Heart left ventricle (tissue), 13 donors: ENCODE measurements at regions not wholly inside any gene's neighbourhood (a gene's known extent, or its start where the extent isn't known, plus 50 kb on each side); places are given as distances from the start of the nearest gene placed in this dataset.

Experiments
- POLR2A ChIP-seq, 2 donors: fragments of 450-650 bp; IDR thresholded peaks; one replicate each; pipeline ENCODE4 v1.6.1; 2017; ENCODE audit warnings: antibody characterized with exemption in 2 of 2, mild to moderate bottlenecking in 2 of 2, moderate library complexity in 2 of 2
- TF ChIP-seq, protein P1 (sequence below), 12 donors: fragments of 200-600 bp; sonication (generic) in 4 of 12; IDR thresholded peaks; one replicate each; pipeline versions ENCODE4 v1.5.0 to v1.8.0; 2018 to 2022; ENCODE audit warnings: antibody characterized with exemption in 12 of 12, mild to moderate bottlenecking in 5 of 12
- donor health status: ischemic (EF 13 %, LVEDD 7.1; RV severe dilation, severe dysfunction).
- donor health status: DM: no; HTN: yes; CAD: no.
- donor health status: DM: no; HTN: no; CAD: no.
- donor health status: ischemic (EF 25% LVEDD 6.9; RV normal size, moderate dysfunction).
- donor health status: ischemic (EF 25% LVEDD 5.7; RV mildly dilated, moderate dysfunction).
- donor health status: ischemic (EF 35%, LVEDD 5.7; RV mildly dilated, moderate dysfunction).
- donor health status: nonischemic (EF 11% LVEDD 7.7; RV severe dilation, severe dysfunction).
- donor health status: DM: yes; HTN: yes; CAD: no.
- donor health status: PGD.
- donor health status: ischemic (EF 29% LVEDD 5.4; RV normal size, mild dysfunction).
- donor health status: nonischemic (EF 23%, LVEDD 6.1; RV moderate dilation, normal function).

DNA sequence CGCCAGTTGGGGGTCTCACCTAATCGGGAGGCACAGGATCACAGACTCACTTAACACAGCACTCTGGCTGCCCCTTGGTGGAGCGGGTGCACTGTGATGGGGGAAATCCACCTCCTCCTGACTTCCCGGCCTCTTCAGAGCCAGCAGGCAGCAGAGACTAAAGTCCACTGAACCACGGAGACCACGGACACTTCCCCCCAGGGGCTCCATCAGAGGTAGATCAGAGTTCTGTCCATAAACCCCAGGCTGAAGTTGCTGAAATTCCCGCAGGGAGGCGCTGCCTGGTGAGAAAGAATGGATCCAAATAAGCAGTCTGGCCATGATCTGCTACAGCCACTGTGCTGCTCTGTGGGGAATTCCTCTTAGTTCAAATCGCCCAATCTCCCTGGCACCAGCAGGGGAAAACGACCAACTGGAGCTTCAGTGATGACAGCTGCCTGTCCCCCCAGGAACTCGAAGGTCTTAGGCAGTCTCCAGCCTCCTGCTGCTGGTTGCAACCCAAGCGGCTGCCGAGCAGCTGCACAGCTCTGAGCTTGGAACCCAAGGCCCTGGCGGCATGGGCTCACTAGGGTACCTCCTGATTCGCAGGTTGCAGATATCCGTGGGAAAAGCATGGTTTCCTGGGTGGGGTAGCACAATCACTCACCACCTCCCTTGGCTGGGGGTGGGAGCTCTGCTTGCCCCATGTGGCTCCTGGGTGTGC, 106.9 kb upstream of the DCAF12L2 start:
- TF ChIP-seq, protein P1, sequence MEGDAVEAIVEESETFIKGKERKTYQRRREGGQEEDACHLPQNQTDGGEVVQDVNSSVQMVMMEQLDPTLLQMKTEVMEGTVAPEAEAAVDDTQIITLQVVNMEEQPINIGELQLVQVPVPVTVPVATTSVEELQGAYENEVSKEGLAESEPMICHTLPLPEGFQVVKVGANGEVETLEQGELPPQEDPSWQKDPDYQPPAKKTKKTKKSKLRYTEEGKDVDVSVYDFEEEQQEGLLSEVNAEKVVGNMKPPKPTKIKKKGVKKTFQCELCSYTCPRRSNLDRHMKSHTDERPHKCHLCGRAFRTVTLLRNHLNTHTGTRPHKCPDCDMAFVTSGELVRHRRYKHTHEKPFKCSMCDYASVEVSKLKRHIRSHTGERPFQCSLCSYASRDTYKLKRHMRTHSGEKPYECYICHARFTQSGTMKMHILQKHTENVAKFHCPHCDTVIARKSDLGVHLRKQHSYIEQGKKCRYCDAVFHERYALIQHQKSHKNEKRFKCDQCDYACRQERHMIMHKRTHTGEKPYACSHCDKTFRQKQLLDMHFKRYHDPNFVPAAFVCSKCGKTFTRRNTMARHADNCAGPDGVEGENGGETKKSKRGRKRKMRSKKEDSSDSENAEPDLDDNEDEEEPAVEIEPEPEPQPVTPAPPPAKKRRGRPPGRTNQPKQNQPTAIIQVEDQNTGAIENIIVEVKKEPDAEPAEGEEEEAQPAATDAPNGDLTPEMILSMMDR (IDR thresholded peaks at IDR 0.05): no peak
- no peak for TF ChIP-seq POLR2A (IDR thresholded peaks at IDR 0.05)
